ENCODE measurements at regions not wholly inside any gene's neighbourhood (a gene's known extent, or its start where the extent isn't known, plus 50 kb on each side); places are given as distances from the start of the nearest gene placed in this dataset.
"Not testable (repeated sequence)": the region's sequence is repeated elsewhere in the genome, so short reads cannot be mapped to it uniquely, and the experiment has no call there.

DNA sequence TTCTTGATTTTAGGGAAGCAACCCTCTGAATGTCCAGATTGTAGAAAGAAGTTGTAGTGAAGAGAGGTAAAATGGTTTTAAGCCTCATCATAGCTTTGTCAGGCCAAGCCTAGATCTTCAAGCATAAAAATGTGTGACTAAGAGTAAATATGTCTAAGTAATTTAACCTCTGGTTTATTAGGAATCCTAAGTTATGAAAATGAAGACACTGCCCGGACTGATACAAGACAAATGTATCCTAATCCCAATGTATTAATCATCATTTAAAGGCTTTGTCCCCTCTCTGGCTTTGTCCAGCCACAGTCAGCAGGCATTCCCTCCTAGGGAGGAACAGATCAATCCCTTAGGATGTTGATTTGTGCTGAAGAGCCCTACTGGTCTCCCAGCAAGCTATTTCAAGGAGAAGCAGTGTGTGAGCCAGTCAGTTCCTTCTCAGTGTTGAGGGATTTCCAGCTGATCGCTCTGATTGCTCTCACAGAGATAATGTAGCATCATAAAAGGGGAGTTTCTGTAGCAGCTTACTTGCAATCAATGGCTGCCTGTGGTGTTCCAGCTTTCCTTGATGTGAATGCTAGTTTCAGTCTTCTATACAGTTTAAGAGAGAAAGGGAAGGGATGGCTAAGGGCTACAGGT, 796.1 kb downstream of the EPHA4 start:
- H3K27ac ChIP-seq: no peak overlapping the region
- TF ChIP-seq POLR2A (IDR thresholded peaks at IDR 0.05): no peak
- TF ChIP-seq, protein P1, sequence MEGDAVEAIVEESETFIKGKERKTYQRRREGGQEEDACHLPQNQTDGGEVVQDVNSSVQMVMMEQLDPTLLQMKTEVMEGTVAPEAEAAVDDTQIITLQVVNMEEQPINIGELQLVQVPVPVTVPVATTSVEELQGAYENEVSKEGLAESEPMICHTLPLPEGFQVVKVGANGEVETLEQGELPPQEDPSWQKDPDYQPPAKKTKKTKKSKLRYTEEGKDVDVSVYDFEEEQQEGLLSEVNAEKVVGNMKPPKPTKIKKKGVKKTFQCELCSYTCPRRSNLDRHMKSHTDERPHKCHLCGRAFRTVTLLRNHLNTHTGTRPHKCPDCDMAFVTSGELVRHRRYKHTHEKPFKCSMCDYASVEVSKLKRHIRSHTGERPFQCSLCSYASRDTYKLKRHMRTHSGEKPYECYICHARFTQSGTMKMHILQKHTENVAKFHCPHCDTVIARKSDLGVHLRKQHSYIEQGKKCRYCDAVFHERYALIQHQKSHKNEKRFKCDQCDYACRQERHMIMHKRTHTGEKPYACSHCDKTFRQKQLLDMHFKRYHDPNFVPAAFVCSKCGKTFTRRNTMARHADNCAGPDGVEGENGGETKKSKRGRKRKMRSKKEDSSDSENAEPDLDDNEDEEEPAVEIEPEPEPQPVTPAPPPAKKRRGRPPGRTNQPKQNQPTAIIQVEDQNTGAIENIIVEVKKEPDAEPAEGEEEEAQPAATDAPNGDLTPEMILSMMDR (IDR thresholded peaks at IDR 0.05): no peak
- ATAC-seq (no peak), DNase-seq (no peak)
- H3K27me3 ChIP-seq: no peaks in the 10 kb centered on the region
- WGBS, 2 donors: 33 to 45% methylated on average over 2 of the region's 2 CpGs
- H3K4me1 ChIP-seq: no peaks in the 10 kb centered on the region
- no peaks in the 10 kb centered on the region for H3K9me3 ChIP-seq
- intact Hi-C loops (cut with DNase I): no loop called here
- no peak overlapping the region for H3K4me3 ChIP-seq
- H3K36me3 ChIP-seq (replicated peaks in 1 of 2; ENCODE audit: insufficient read depth in 1 of 2, low read depth in 2 of 2): no peaks in the 10 kb centered on the region

DNA sequence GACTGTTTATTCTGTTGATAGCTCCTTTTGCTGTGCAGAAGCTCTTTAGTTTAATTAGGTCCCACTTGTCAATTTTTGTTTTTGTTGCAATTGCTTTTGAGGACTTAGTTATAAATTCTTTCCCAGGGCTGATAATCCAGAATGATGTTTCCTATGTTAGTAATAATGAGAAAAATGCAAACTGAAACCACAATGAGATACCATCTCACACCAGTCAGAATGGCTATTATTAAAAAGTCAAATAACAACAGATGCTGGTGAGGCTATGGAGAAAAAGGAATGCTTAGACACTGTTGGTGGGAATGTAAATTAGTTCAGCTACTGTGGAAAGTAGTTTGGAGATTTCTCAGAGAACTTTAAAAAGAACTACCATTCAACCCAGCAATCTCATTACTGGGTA, 793.0 kb downstream of the EPHA4 start:
- ATAC-seq; intact Hi-C loops (cut with DNase I); H3K4me3 ChIP-seq; H3K9me3 ChIP-seq; H3K36me3 ChIP-seq (replicated peaks in 1 of 2; ENCODE audit: insufficient read depth in 1 of 2, low read depth in 2 of 2); DNase-seq; H3K4me1 ChIP-seq; H3K27me3 ChIP-seq; H3K27ac ChIP-seq: not testable (repeated sequence)

DNA sequence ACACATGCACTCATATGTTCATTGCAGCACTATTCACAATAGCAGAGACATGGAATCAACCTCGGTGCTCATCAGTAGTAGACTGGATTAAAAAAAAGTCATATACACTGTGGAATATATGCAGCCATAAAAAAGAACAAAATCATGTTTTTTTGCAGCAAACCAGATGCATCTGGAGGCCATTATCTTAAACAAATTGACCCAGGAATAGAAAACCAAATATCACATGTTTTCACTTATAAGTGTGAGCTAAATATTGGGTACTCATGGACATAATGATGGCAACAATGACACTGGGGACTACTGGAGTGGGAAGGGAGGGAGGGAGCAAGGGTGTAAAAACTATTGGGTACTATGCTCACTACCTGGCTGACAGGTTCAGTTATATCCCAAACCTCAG, 792.6 kb downstream of the EPHA4 start:
- no peaks in the 10 kb centered on the region for H3K4me1 ChIP-seq
- no peaks in the 10 kb centered on the region for H3K9me3 ChIP-seq
- H3K27ac ChIP-seq: no peak overlapping the region
- H3K4me3 ChIP-seq: no peak overlapping the region
- TF ChIP-seq POLR2A (IDR thresholded peaks at IDR 0.05): no peak
- TF ChIP-seq, protein P1 (IDR thresholded peaks at IDR 0.05): no peak
- H3K36me3 ChIP-seq (replicated peaks in 1 of 2; ENCODE audit: insufficient read depth in 1 of 2, low read depth in 2 of 2): no peaks in the 10 kb centered on the region
- ATAC-seq (no peak), DNase-seq (no peak)
- WGBS, 2 donors: 55 to 59% methylated on average over 1 of the region's 1 CpG
- intact Hi-C loops (cut with DNase I): no loop called here
- H3K27me3 ChIP-seq: no peaks in the 10 kb centered on the region

DNA sequence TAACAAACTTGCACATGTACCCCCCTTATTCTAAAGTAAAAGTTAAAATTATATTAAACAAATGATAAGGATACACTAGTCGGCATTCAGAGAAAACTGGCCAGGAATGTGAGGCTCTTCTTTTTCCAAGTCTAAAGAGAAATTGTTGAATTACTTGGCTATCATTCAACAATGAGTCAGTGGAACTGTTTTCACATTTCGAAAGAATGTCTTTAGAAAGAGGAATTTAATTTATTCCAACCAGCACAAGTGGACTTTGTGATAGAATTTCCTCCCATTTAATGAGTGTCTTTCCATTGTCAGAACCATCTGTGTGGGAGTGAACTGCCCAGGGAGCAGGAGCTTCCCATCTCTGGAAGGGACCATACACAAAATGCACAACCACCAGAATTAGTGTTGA, 792.2 kb downstream of the EPHA4 start:
- TF ChIP-seq POLR2A (IDR thresholded peaks at IDR 0.05): no peak
- TF ChIP-seq, protein P1 (IDR thresholded peaks at IDR 0.05): no peak
- no peak for DNase-seq
- no peak for ATAC-seq
- 23 to 44% methylated on average over 2 of the region's 2 CpGs for WGBS, 2 donors
- Histone ChIP-seq H3K27me3 (no peaks in the 10 kb centered on the region), H3K4me3 (no peak overlapping the region), H3K9me3 (no peaks in the 10 kb centered on the region), H3K36me3 (replicated peaks in 1 of 2; ENCODE audit: insufficient read depth in 1 of 2, low read depth in 2 of 2) (no peaks in the 10 kb centered on the region), H3K27ac (no peak overlapping the region), H3K4me1 (no peaks in the 10 kb centered on the region)
- intact Hi-C loops (cut with DNase I): no loop called here

DNA sequence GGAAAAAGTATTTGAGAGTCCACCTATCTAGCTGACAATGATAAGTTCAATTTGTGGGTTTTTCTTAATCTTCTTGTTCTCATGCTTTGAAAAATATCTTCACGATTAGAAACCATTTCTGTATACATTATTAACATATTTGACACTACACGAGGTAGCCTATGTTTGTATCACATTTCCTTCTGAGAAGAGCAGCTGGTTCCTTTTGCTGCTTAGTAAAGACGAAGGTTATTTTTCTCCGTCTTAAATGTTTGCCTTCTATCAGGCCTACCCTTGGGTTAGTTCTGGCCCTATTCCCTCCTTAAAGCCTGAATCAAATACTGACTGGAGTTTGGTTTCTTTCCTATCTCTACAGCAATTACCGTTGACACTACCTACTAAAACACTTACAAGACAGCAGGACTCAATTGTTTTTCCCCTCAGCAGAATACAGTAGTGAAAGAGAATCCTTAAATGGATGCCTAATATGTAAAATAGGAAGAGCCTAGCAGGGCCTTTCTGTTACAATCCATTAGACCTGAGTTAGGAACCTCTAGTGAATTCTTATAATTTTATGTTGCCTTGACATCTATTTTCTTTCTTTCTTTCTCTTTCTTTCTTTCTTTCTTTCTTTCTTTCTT, 790.4 kb downstream of the EPHA4 start:
- Histone ChIP-seq H3K27ac (no peak overlapping the region), H3K36me3 (replicated peaks in 1 of 2; ENCODE audit: insufficient read depth in 1 of 2, low read depth in 2 of 2) (no peaks in the 10 kb centered on the region), H3K4me3 (no peak overlapping the region), H3K9me3 (no peaks in the 10 kb centered on the region), H3K27me3 (no peaks in the 10 kb centered on the region), H3K4me1 (no peaks in the 10 kb centered on the region)
- ATAC-seq (no peak), DNase-seq (no peak)
- 46 to 50% methylated on average over 5 of the region's 5 CpGs for WGBS, 2 donors
- intact Hi-C loops (cut with DNase I): no loop called here
- TF ChIP-seq, protein P1 (IDR thresholded peaks at IDR 0.05): no peak
- no peak for TF ChIP-seq POLR2A (IDR thresholded peaks at IDR 0.05)

All from body of pancreas (tissue), 4 donors.